ENCODE measurements at regions not wholly inside any gene's neighbourhood (a gene's known extent, or its start where the extent isn't known, plus 50 kb on each side); places are given as distances from the start of the nearest gene placed in this dataset.

GRCh38 chr6:139545206-139546105 is 171.0 kb upstream of the CITED2 start:
- Histone ChIP-seq H3F3A (ENCODE audit: insufficient read depth) (no peaks in the 10 kb centered on the region), H2AFZ (ENCODE audit: low read depth, low read length, severe bottlenecking) (no peak overlapping the region), H3K27ac (ENCODE audit: low read depth, low read length) (no peak overlapping the region), H3K36me3 (ENCODE audit: low read length) (no peaks in the 10 kb centered on the region), H3K79me2 (ENCODE audit: insufficient read depth, low read length) (no peaks in the 10 kb centered on the region), H3K4me2 (ENCODE audit: low read depth, low read length, poor library complexity, severe bottlenecking) (no peak overlapping the region), H3K4me3 (ENCODE audit: insufficient read depth, low read length, poor library complexity, severe bottlenecking) (no peak overlapping the region), H3K9me3 (ENCODE audit: insufficient read depth, low read length) (no peaks in the 10 kb centered on the region), H3K9ac (ENCODE audit: low read length) (no peak overlapping the region), H4K20me1 (ENCODE audit: low read depth, low read length) (no peaks in the 10 kb centered on the region), H3K9me2 (replicated peaks; ENCODE audit: insufficient read depth, low read length) (no peaks in the 10 kb centered on the region), H3K27me3 (ENCODE audit: low read length) (no peaks in the 10 kb centered on the region)
- TF ChIP-seq EZH2phosphoT487 (conservative IDR thresholded peaks at IDR 0.05; ENCODE audit: low read length): no peak
- no peak for TF ChIP-seq CTCF (IDR thresholded peaks at IDR 0.05; ENCODE audit: insufficient read depth, low read length, poor library complexity, severe bottlenecking)

GRCh38 chr6:139544701-139545057 is 170.2 kb upstream of the CITED2 start:
- H3F3A ChIP-seq (ENCODE audit: insufficient read depth): no peaks in the 10 kb centered on the region
- H3K4me3 ChIP-seq (ENCODE audit: insufficient read depth, low read length, poor library complexity, severe bottlenecking): no peak overlapping the region
- H4K20me1 ChIP-seq (ENCODE audit: low read depth, low read length): no peaks in the 10 kb centered on the region
- H3K9me2 ChIP-seq (replicated peaks; ENCODE audit: insufficient read depth, low read length): no peaks in the 10 kb centered on the region
- no peak overlapping the region for H3K9ac ChIP-seq (ENCODE audit: low read length)
- TF ChIP-seq EZH2phosphoT487 (conservative IDR thresholded peaks at IDR 0.05; ENCODE audit: low read length): no peak
- no peak for TF ChIP-seq CTCF (IDR thresholded peaks at IDR 0.05; ENCODE audit: insufficient read depth, low read length, poor library complexity, severe bottlenecking)
- no peak overlapping the region for H3K4me2 ChIP-seq (ENCODE audit: low read depth, low read length, poor library complexity, severe bottlenecking)
- H3K79me2 ChIP-seq (ENCODE audit: insufficient read depth, low read length): no peaks in the 10 kb centered on the region
- H3K27ac ChIP-seq (ENCODE audit: low read depth, low read length): no peak overlapping the region
- H2AFZ ChIP-seq (ENCODE audit: low read depth, low read length, severe bottlenecking): no peak overlapping the region
- no peaks in the 10 kb centered on the region for H3K27me3 ChIP-seq (ENCODE audit: low read length)
- H3K9me3 ChIP-seq (ENCODE audit: insufficient read depth, low read length): no peaks in the 10 kb centered on the region
- H3K36me3 ChIP-seq (ENCODE audit: low read length): no peaks in the 10 kb centered on the region

DNA sequence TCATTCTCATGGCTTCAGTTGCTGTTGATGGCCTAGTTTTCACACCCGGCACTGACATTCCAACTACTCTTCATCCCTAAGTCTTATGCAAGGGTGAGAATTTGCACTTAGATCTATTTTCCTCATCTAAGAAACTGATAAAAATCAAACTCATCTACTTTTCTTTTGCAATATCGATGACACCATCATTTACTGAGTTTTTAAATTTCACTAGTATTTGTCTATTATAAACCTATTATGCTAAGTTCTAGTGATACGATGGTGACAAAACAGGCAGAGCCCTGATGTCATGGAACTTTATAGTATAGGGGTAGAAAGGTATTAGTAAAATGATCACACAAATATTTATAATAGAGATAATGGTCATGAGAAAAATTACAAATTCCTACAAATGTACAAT is 167.9 kb upstream of the CITED2 start:
- Histone ChIP-seq H3K9me3 (ENCODE audit: insufficient read depth, low read length) (no peaks in the 10 kb centered on the region), H3K4me3 (ENCODE audit: insufficient read depth, low read length, poor library complexity, severe bottlenecking) (no peak overlapping the region), H2AFZ (ENCODE audit: low read depth, low read length, severe bottlenecking) (no peak overlapping the region), H3F3A (ENCODE audit: insufficient read depth) (no peaks in the 10 kb centered on the region), H3K4me2 (ENCODE audit: low read depth, low read length, poor library complexity, severe bottlenecking) (no peak overlapping the region), H3K9ac (ENCODE audit: low read length) (no peak overlapping the region), H3K9me2 (replicated peaks; ENCODE audit: insufficient read depth, low read length) (no peaks in the 10 kb centered on the region), H3K27me3 (ENCODE audit: low read length) (no peaks in the 10 kb centered on the region), H3K79me2 (ENCODE audit: insufficient read depth, low read length) (no peaks in the 10 kb centered on the region), H4K20me1 (ENCODE audit: low read depth, low read length) (no peaks in the 10 kb centered on the region), H3K27ac (ENCODE audit: low read depth, low read length) (no peak overlapping the region), H3K36me3 (ENCODE audit: low read length) (no peaks in the 10 kb centered on the region)
- TF ChIP-seq CTCF (IDR thresholded peaks at IDR 0.05; ENCODE audit: insufficient read depth, low read length, poor library complexity, severe bottlenecking) (no peak), EZH2phosphoT487 (conservative IDR thresholded peaks at IDR 0.05; ENCODE audit: low read length) (no peak)
